Stomach (tissue), 8 donors: ENCODE measurements at regions not wholly inside any gene's neighbourhood (a gene's known extent, or its start where the extent isn't known, plus 50 kb on each side); places are given as distances from the start of the nearest gene placed in this dataset.
A peak's percentile ranks its signal among the peaks of the same experiment; 100 is the strongest.

Source experiments
- DNase-seq, 2 donors: peaks; one replicate each; pipeline versions ENCODE4 v3.0.0 to v3.0.0-alpha.2; 2013 to 2019
- H3K27ac ChIP-seq, 5 donors: fragments of 200-600 bp in 4 of 5; sonication (generic) in 4 of 5; one replicate each; pipeline ENCODE4 v1.5.1; 2013 to 2019; ENCODE audit warnings: mild to moderate bottlenecking in 1 of 5, moderate library complexity in 1 of 5
- H3K27me3 ChIP-seq, 3 donors: fragments of 200-600 bp; sonication (generic); one replicate each; pipeline ENCODE4 v1.5.1; 2017 to 2019; ENCODE audit warnings: mixed run types in 1 of 3
- H3K36me3 ChIP-seq, 4 donors: fragments of 200-600 bp; sonication (generic); 1 replicate in 3 of 4; 2 replicates in 1 of 4; pipeline ENCODE4 v1.5.1; 2016 to 2019
- H3K4me1 ChIP-seq, 4 donors: fragments of 200-600 bp; sonication (generic); one replicate each; pipeline ENCODE4 v1.5.1; 2016 to 2019
- H3K4me3 ChIP-seq, 4 donors: fragments of 200-600 bp; sonication (generic) in 3 of 4; one replicate each; pipeline ENCODE4 v1.5.1; 2016 to 2019; ENCODE audit warnings: mild to moderate bottlenecking in 1 of 4
- H3K9me3 ChIP-seq, 4 donors: fragments of 200-600 bp; sonication (generic); one replicate each; pipeline ENCODE4 v1.5.1; 2016 to 2019
- CTCF ChIP-seq, 7 experiments: fragments of 450-650 bp in 4 of 7; fragments of 200-600 bp in 3 of 7; sonication (generic) in 3 of 7; IDR thresholded peaks; one replicate each; pipeline ENCODE4 v1.5.1; 2016 to 2019; ENCODE audit warnings: antibody characterized with exemption in 7 of 7, control low read depth in 2 of 7, mild to moderate bottlenecking in 1 of 7
- EP300 ChIP-seq: sonication (generic); formaldehyde crosslinking; IDR thresholded peaks from one replicate; pipeline ENCODE4 v1.6.1; 2017; ENCODE audit warnings: antibody characterized with exemption
- POLR2A ChIP-seq, 4 donors: fragments of 450-650 bp; IDR thresholded peaks; one replicate each; pipeline ENCODE4 v1.6.1; 2016; ENCODE audit warnings: antibody characterized with exemption in 4 of 4, control low read depth in 2 of 4, mild to moderate bottlenecking in 1 of 4, moderate library complexity in 1 of 4
- POLR2AphosphoS5 ChIP-seq, 3 donors: sonication (generic); formaldehyde crosslinking; IDR thresholded peaks; one replicate each; pipeline ENCODE4 v1.6.1; 2016; ENCODE audit warnings: antibody characterized with exemption in 3 of 3
- WGBS, 5 donors: extraction: QIAGEN DNeasy Blood & Tissue Kit in 3 of 5; methylation state at CpG; one replicate each; pipeline versions ENCODE4 v1.1.5 to v1.1.7; 2013 to 2018; 5-methylcytosine and 5-hydroxymethylcytosine counted together
- intact Hi-C: fragments of 100-400 bp; cut with DNase I; formaldehyde crosslinking; loops from one replicate; pipeline ENCODE4 v1.15.1; 2023; ENCODE audit warnings: low total_unique reads
- donor health status: healthy with polysubstance abuse.
- donor health status: Bipolar disorder and iron deficiency.
- donor health status: healthy.

DNA sequence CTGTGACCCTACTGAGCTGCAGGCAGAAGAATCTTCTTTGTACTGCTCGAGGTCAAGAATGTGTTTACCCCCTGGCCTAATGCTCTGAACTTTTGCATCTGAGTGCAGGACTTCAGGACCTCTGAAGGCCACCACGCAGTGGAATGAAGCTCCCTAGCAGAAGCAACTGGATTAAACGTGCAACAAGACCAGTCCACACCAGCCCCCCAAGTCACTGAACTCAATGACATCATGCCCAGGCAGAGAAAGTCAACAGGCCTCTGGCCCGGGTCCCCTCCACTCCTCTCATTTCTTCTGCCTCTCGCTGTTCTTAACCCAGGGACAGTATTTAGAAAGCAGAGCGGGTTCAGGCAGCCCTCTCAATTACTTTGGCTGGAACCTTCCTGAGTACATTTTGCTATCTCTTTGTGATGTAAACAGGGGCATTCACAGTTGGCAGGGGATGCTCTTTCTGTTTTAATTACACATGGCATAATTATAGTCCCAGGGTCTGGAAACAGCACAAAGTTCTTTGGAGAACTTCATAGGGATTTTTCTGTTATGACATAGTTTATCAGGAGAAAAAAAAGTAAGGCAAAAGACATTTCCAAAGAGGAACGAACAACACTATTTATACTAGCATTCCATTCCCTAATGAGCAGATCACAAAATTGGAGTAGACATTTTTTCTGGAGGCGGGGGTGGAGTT lies 108.2 kb upstream of the SPATA31D4 start:
- no peaks in the 10 kb centered on the region for H3K36me3 ChIP-seq
- WGBS, 5 donors = 34 to 51% (median 40%) methylated on average over 8 of the region's 8 CpGs
- intact Hi-C loops = no loop called here
- no peak for TF ChIP-seq EP300
- TF ChIP-seq POLR2A (IDR thresholded peaks at IDR 0.05) = no peak
- no peak for TF ChIP-seq CTCF (IDR thresholded peaks at IDR 0.05)
- TF ChIP-seq POLR2AphosphoS5 (IDR thresholded peaks at IDR 0.05) = peak in 1 of 3 donors; percentile 18
- DNase-seq = no peak
- no peaks in the 10 kb centered on the region for H3K9me3 ChIP-seq
- H3K27me3 ChIP-seq = no peaks in the 10 kb centered on the region
- H3K4me3 ChIP-seq = no peak overlapping the region
- peak overlapping the region in 3 of 5 donors; percentile 48 to 70 (median 59) for H3K27ac ChIP-seq
- peaks cover 9 to 27% (median 24%) of the 10 kb centered on the region in 4 donors for H3K4me1 ChIP-seq

DNA sequence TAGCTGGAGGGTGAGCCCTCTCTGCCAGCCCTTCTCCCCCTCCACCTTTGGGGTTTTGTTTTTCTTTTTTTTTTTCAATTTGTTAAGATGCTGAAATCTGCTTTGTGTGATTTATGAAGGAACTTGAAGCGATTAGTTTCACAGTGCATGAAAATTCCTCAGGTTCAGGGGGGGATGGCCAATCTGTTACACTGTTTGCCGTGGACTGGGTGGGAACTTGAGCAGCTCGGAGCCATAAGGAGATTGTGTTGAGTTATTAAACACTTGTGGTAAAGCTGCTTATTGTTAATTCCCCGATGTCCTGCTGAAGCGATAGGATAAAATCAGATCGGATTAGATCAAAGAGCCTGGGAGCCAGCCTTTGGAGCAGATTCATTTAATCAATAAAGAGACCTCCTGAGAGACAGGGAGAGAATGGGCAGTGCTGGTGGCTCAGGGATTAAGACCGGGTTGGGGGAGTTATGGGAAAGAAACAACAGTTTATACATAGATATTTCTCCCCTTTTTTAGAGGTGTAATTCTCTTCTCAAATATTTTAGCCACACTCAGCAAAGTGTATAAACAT lies 105.8 kb upstream of the SPATA31D4 start:
- DNase-seq = no peak
- intact Hi-C loops = no loop called here
- Histone ChIP-seq H3K27ac (no peak overlapping the region), H3K36me3 (no peaks in the 10 kb centered on the region), H3K27me3 (no peaks in the 10 kb centered on the region), H3K4me3 (no peak overlapping the region), H3K4me1 (peaks cover 0 to 18% (median 13%) of the 10 kb centered on the region in 4 donors), H3K9me3 (no peaks in the 10 kb centered on the region)
- WGBS, 5 donors = 33 to 67% (median 59%) methylated on average over 7 of the region's 7 CpGs
- TF ChIP-seq CTCF (IDR thresholded peaks at IDR 0.05) (no peak), POLR2A (IDR thresholded peaks at IDR 0.05) (no peak), EP300 (no peak), POLR2AphosphoS5 (IDR thresholded peaks at IDR 0.05) (no peak)

DNA sequence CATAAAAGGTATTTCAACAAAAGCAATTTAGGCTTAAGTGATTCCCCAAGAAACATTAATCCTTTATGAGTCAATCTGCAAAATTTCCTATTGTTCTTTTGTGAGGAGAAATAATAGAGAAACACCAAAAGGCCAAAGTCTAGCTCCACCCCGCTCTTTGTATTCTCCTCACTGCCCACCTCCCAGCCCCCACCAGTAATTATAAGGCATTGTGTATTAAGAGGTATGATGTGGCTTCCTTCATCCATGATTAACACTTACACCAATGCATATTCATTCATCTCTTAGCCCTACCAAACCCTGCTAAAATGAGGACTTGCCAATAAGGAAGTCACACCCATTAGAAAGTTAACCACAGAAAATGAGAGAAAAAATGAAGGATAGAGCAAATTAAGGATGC lies 105.3 kb upstream of the SPATA31D4 start:
- intact Hi-C loops = no loop called here
- WGBS, 5 donors = 79 to 96% (median 87%) methylated on average over 1 of the region's 1 CpG

More for the DNA sequence above, 105.3 kb upstream of the SPATA31D4 start:
- no peak for DNase-seq
- H3K27ac ChIP-seq = no peak overlapping the region
- H3K4me1 ChIP-seq = peaks cover 0 to 18% (median 13%) of the 10 kb centered on the region in 4 donors
- H3K36me3 ChIP-seq = no peaks in the 10 kb centered on the region
- H3K27me3 ChIP-seq = no peaks in the 10 kb centered on the region
- no peaks in the 10 kb centered on the region for H3K9me3 ChIP-seq
- TF ChIP-seq EP300 (no peak), CTCF (IDR thresholded peaks at IDR 0.05) (no peak), POLR2A (IDR thresholded peaks at IDR 0.05) (no peak), POLR2AphosphoS5 (IDR thresholded peaks at IDR 0.05) (no peak)
- H3K4me3 ChIP-seq = no peak overlapping the region
